ENCODE measurements at regions not wholly inside any gene's neighbourhood (a gene's known extent, or its start where the extent isn't known, plus 50 kb on each side); places are given as distances from the start of the nearest gene placed in this dataset.

DNA sequence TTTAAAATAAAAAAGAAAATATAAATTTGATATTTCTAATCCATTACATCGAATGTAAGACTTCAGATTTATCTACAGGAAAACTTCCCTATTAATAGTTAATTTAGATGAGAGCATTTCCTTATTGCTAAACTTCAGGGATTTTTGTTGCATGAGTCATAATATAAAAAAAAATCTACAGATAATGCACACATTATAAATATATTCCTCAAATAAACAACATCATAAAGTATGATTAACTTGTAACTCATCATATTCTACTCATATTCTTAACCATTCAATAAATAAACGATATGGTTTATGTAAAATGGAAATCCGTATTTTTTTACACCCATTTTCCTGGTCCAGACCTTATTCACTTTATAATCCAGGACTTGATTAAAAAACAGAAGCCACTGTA is 477.0 kb downstream of the EPHA3 start:
- TF ChIP-seq POLR2A (IDR thresholded peaks at IDR 0.05; ENCODE audit: low read depth, low read length) (no peak), POLR2AphosphoS5 (IDR thresholded peaks at IDR 0.05; ENCODE audit: insufficient read depth, low read depth, low read length) (no peak), EZH2 (IDR thresholded peaks at IDR 0.05; ENCODE audit: borderline replicate concordance, low read depth, low read length, severe bottlenecking) (no peak), MYC (IDR thresholded peaks at IDR 0.05; ENCODE audit: low read depth, low read length) (no peak), JUN (IDR thresholded peaks at IDR 0.05; ENCODE audit: borderline replicate concordance, insufficient read depth, insufficient read length, low read depth) (no peak), GATA2 (IDR thresholded peaks at IDR 0.05; ENCODE audit: insufficient read depth, insufficient read length, low read depth, low read length) (no peak), FOS (IDR thresholded peaks at IDR 0.05; ENCODE audit: borderline replicate concordance, insufficient read depth, low read length) (no peak)
- TF ChIP-seq, protein P1, sequence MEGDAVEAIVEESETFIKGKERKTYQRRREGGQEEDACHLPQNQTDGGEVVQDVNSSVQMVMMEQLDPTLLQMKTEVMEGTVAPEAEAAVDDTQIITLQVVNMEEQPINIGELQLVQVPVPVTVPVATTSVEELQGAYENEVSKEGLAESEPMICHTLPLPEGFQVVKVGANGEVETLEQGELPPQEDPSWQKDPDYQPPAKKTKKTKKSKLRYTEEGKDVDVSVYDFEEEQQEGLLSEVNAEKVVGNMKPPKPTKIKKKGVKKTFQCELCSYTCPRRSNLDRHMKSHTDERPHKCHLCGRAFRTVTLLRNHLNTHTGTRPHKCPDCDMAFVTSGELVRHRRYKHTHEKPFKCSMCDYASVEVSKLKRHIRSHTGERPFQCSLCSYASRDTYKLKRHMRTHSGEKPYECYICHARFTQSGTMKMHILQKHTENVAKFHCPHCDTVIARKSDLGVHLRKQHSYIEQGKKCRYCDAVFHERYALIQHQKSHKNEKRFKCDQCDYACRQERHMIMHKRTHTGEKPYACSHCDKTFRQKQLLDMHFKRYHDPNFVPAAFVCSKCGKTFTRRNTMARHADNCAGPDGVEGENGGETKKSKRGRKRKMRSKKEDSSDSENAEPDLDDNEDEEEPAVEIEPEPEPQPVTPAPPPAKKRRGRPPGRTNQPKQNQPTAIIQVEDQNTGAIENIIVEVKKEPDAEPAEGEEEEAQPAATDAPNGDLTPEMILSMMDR (IDR thresholded peaks at IDR 0.05; ENCODE audit: extremely low read depth in 1 of 2, insufficient read depth in 1 of 2, low read depth in 1 of 2, low read length in 2 of 2) = no peak
- TF ChIP-seq, protein P2, sequence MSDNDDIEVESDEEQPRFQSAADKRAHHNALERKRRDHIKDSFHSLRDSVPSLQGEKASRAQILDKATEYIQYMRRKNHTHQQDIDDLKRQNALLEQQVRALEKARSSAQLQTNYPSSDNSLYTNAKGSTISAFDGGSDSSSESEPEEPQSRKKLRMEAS (IDR thresholded peaks at IDR 0.05; ENCODE audit: insufficient read depth, insufficient read length) = no peak

Data from endothelial cell of umbilical vein (primary cell).